GM12874 (cell line): ENCODE measurements at regions not wholly inside any gene's neighbourhood (a gene's known extent, or its start where the extent isn't known, plus 50 kb on each side); places are given as distances from the start of the nearest gene placed in this dataset.

Experiments
- CTCF ChIP-seq: IDR thresholded peaks from 2 replicates; pipeline ENCODE4 v1.5.1; 2011; ENCODE audit warnings: low read depth, mild to moderate bottlenecking, control low read depth, low read length, moderate library complexity; ENCODE audit not compliant: insufficient read depth

GRCh38 chr12:125408718-125409117 lies 343.5 kb downstream of the AACS start:
- no peak for TF ChIP-seq CTCF

- TF ChIP-seq CTCF: no peak
Measured at GRCh38 chr12:125412506-125412905, 347.3 kb downstream of the AACS start.

- no peak for TF ChIP-seq CTCF
Measured at GRCh38 chr12:125417446-125417845, 352.2 kb downstream of the AACS start.

GRCh38 chr12:125418902-125419564 lies 353.8 kb downstream of the AACS start:
- TF ChIP-seq CTCF: no peak

- no peak for TF ChIP-seq CTCF
Measured at GRCh38 chr12:125424909-125425308, 359.7 kb downstream of the AACS start.

- no peak for TF ChIP-seq CTCF
Measured at GRCh38 chr12:125431516-125431915, 366.3 kb downstream of the AACS start.

- TF ChIP-seq CTCF: no peak
Measured at GRCh38 chr12:125434131-125434530, 368.9 kb downstream of the AACS start.

- TF ChIP-seq CTCF: no peak
Measured at GRCh38 chr12:125434936-125435443, 369.8 kb downstream of the AACS start.
